ENCODE measurements at regions not wholly inside any gene's neighbourhood (a gene's known extent, or its start where the extent isn't known, plus 50 kb on each side); places are given as distances from the start of the nearest gene placed in this dataset.
"Not testable (repeated sequence)": the region's sequence is repeated elsewhere in the genome, so short reads cannot be mapped to it uniquely, and the experiment has no call there.

GRCh38 chr14:44453433-44454171, 53.5 kb downstream of the FSCB start:
- 62 to 72% methylated on average over 6 of the region's 6 CpGs for WGBS, 2 donors
- DNase-seq = no peak
- ATAC-seq = peak in 1 of 4 donors; percentile 43

DNA sequence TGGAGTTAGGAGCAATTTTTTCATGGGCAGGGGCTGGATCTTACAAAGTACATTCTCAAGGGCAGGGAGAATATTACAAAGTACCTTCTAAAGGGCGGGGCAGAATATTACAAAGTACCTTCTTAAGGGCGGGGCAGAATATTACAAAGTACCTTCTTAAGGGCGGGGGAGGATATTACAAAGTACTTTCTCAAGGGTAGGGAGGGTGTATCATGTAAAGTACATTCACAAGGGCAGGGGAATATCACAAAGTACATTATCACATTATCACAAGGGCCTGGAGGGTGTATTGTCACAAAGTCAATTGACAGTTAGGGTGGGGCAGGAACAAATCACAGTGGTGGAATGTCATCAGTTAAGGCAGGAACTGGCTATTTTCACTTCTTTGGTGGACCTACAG, 56.9 kb downstream of the FSCB start:
- H3K9me3 ChIP-seq; H3K36me3 ChIP-seq; DNase-seq; H3K27me3 ChIP-seq; ATAC-seq; H3K27ac ChIP-seq; H3K4me3 ChIP-seq; FAIRE-seq; H3K4me1 ChIP-seq; intact Hi-C loops (cut with DNase I): not testable (repeated sequence)
- 82 to 95% methylated on average over 3 of the region's 3 CpGs for WGBS, 2 donors

More at GRCh38 chr14:44453433-44454171, 53.5 kb downstream of the FSCB start:
- H3K27me3 ChIP-seq = no peaks in the 10 kb centered on the region
- no peaks in the 10 kb centered on the region for H3K9me3 ChIP-seq
- H3K27ac ChIP-seq = no peak overlapping the region
- intact Hi-C loops (cut with DNase I) = no loop called here
- TF ChIP-seq CTCF (IDR thresholded peaks at IDR 0.05) = no peak
- H3K4me1 ChIP-seq = no peaks in the 10 kb centered on the region
- H3K4me3 ChIP-seq = no peak overlapping the region
- FAIRE-seq = no peak
- no peaks in the 10 kb centered on the region for H3K36me3 ChIP-seq

DNA sequence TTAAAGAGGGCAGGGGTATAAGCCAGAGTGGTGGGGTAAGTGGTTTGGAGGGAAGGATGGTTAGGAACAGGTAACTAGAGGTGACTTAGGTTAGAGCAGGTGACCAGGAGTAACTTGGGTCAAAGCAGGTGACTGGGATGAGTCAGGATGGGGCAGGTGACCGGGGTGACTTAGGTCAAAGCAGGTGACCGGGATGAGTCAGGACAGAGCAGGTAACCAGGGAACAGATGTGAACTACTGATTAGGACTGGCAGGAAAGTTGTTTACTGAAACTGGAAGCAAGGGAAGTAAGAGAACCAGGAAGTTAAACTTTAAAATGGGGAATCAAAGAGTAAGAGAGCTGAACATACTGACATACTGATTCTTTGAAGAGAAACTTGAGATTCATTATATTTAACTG, 57.4 kb downstream of the FSCB start:
- 89 to 98% methylated on average over 2 of the region's 2 CpGs for WGBS, 2 donors
- H3K9me3 ChIP-seq = no peaks in the 10 kb centered on the region
- no peak overlapping the region for H3K27ac ChIP-seq
- ATAC-seq = no peak
- no peaks in the 10 kb centered on the region for H3K36me3 ChIP-seq
- TF ChIP-seq CTCF (IDR thresholded peaks at IDR 0.05) = no peak
- no peak overlapping the region for H3K4me3 ChIP-seq
- no peaks in the 10 kb centered on the region for H3K27me3 ChIP-seq
- no peaks in the 10 kb centered on the region for H3K4me1 ChIP-seq
- intact Hi-C loops (cut with DNase I) = no loop called here
- no peak for FAIRE-seq
- DNase-seq = no peak

- Histone ChIP-seq H3K36me3 (no peaks in the 10 kb centered on the region), H3K27ac (no peak overlapping the region), H3K9me3 (no peaks in the 10 kb centered on the region), H3K4me3 (no peak overlapping the region), H3K27me3 (no peaks in the 10 kb centered on the region), H3K4me1 (no peaks in the 10 kb centered on the region)
- ATAC-seq (no peak), DNase-seq (no peak), FAIRE-seq (no peak)
- intact Hi-C loops (cut with DNase I) = no loop called here
- 30 to 40% methylated on average over 5 of the region's 5 CpGs for WGBS, 2 donors
- TF ChIP-seq CTCF (IDR thresholded peaks at IDR 0.05) = no peak
Observed at GRCh38 chr14:44448951-44449358, 58.1 kb downstream of the FSCB start.

- Histone ChIP-seq H3K27me3 (no peaks in the 10 kb centered on the region), H3K9me3 (no peaks in the 10 kb centered on the region), H3K4me1 (no peaks in the 10 kb centered on the region), H3K27ac (no peak overlapping the region), H3K36me3 (no peaks in the 10 kb centered on the region), H3K4me3 (no peak overlapping the region)
- DNase-seq = no peak
- intact Hi-C loops (cut with DNase I) = no loop called here
- WGBS, 2 donors = 36 to 42% methylated on average over 2 of the region's 2 CpGs
- ATAC-seq = no peak
- FAIRE-seq = no peak
- TF ChIP-seq CTCF (IDR thresholded peaks at IDR 0.05) = no peak
Observed at GRCh38 chr14:44446965-44447364, 60.1 kb downstream of the FSCB start.

All from pancreas (tissue), 10 donors.